ENCODE measurements at regions not wholly inside any gene's neighbourhood (a gene's known extent, or its start where the extent isn't known, plus 50 kb on each side); places are given as distances from the start of the nearest gene placed in this dataset.

DNA sequence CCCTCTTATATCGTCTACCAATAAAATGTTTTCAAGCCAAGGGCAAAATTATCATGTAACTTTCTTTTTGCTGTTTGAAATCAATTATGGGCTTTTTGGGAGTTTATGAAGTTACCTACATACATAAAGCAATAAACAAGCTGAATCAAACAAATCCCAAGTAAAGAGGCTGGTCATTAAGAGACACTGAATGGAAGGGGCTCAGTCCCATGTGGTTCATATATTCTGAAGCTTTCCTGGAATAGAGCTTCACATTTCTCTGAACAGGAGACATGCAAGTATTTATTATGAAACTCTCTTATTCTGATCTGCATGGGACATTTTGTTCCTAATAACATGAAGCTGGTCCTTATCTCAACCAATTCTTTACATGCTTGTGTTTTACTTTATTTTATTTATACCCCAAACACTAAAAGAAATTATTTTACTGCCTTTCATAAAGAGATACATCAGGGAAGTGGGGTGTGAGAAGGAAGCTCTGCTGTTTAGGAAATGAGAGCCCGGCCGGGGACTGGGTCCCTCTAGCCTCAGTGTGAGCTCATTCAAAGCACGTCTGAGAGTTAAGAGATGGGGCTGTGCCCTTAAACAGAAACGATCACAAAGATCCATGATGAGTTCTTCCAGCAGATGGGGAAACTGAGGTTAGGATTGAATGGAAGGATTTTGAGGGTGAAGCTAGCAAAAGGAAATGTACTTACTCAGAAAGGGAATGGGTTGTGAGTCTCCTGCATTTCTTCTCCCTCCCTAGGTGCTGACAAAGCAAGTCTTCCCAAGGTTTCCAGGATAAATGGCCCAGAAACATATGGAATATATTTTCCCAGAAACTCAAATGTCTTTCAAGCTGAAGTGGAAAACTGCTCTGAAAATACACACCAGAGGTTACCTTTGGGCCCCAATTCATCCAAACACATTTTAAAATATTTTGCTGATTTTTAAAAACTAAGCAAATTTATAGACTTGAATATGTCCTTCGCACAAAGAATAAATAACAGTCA, 93.1 kb upstream of the LNX1 start:
- TF ChIP-seq CTCF (IDR thresholded peaks at IDR 0.05; ENCODE audit: insufficient read depth, low read depth, low read length, missing control alignments), result no peak
- no peak overlapping the region for H3K4me3 ChIP-seq (ENCODE audit: low read depth, low read length)
- no peak for DNase-seq (ENCODE audit: low read depth)

- DNase-seq (ENCODE audit: low read depth), result no peak
- TF ChIP-seq CTCF (IDR thresholded peaks at IDR 0.05; ENCODE audit: insufficient read depth, low read depth, low read length, missing control alignments), result no peak
- H3K4me3 ChIP-seq (ENCODE audit: low read depth, low read length), result no peak overlapping the region
These were observed 91.6 kb upstream of the LNX1 start for GRCh38 chr4:53682908-53683307.

- DNase-seq (ENCODE audit: low read depth), result no peak
- TF ChIP-seq CTCF (IDR thresholded peaks at IDR 0.05; ENCODE audit: insufficient read depth, low read depth, low read length, missing control alignments), result no peak
- H3K4me3 ChIP-seq (ENCODE audit: low read depth, low read length), result no peak overlapping the region
These were observed 90.9 kb upstream of the LNX1 start for GRCh38 chr4:53682196-53682595.

DNA sequence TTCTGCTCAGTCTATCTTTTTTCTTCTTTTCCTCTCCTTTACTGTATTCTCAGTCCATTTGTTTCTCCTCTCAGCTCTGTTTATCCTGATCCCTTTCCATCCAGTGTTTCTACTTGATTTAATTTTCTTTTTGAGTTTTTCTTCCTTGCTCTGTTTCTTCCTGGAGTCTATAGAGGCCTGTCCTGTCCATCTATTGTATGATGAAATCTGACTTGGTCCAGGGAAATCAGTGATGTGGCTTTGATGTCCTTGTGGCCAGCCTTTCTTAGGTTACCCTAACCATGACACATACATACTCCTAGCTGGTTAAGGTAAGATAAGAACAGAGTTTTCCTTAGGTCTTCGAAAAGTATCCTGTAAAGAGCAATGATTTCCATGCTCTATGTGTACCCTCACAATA, 89.3 kb upstream of the LNX1 start:
- no peak overlapping the region for H3K4me3 ChIP-seq (ENCODE audit: low read depth, low read length)
- no peak for DNase-seq (ENCODE audit: low read depth)
- TF ChIP-seq CTCF (IDR thresholded peaks at IDR 0.05; ENCODE audit: insufficient read depth, low read depth, low read length, missing control alignments), result no peak

DNA sequence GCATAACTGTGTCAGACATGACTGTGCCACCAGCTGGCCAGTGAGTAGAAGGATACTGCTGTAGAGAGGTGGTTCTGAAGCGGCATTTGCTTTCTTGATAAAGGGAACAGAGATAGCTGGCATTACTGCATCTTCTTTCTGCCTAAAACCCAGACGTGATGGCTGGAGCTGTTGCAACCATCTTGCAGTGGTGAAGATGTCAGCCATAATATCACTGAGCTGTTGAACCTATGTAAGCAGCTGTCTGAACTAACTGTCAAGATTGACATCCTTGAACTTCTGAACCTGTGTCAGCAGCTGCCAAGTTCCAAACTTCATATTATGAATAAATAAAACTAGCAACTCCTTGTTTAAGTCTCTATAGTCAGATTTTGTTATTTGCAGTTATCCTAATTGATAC, 88.9 kb upstream of the LNX1 start:
- TF ChIP-seq CTCF (IDR thresholded peaks at IDR 0.05; ENCODE audit: insufficient read depth, low read depth, low read length, missing control alignments), result no peak
- no peak for DNase-seq (ENCODE audit: low read depth)
- H3K4me3 ChIP-seq (ENCODE audit: low read depth, low read length), result no peak overlapping the region

DNA sequence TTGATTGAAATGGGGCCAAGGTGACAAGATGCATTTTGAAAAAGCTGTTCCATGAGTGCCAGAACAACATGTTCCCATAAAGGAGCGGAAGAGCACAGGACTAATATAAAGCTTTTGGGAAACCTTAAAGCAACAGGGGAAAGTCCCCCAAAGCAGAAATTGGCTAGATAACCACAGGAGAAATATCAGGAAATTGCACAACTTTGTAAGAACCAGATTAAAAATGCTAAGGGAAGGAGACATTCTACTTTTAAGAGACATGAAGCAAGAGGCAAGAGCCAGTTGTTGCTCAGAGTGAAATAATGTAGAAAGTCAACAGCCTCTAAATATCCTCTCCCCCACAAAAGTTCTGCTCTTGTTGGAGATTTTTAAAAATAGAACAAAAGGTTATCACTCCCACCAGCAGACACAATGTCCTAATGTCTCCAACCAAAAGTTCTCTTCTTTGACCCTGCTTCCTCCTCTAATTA, 85.2 kb upstream of the LNX1 start:
- no peak overlapping the region for H3K4me3 ChIP-seq (ENCODE audit: low read depth, low read length)
- TF ChIP-seq CTCF (IDR thresholded peaks at IDR 0.05; ENCODE audit: insufficient read depth, low read depth, low read length, missing control alignments), result no peak
- no peak for DNase-seq (ENCODE audit: low read depth)

Data from GM12865 (cell line).